MM.1S (cell line): ENCODE measurements at regions not wholly inside any gene's neighbourhood (a gene's known extent, or its start where the extent isn't known, plus 50 kb on each side); places are given as distances from the start of the nearest gene placed in this dataset.

Experiments
- DNase-seq: peaks from one replicate; pipeline ENCODE4 v3.0.0-alpha.2; 2015
- H2AFZ ChIP-seq: fragments of 300-600 bp; sonication (generic); 2 replicates; pipeline ENCODE4 v1.6.0; 2016; ENCODE audit warnings: antibody characterized with exemption, low read length
- H3F3A ChIP-seq: fragments of 300-600 bp; sonication (generic); 2 replicates; pipeline ENCODE4 v1.6.1; 2016; ENCODE audit warnings: mild to moderate bottlenecking, antibody characterized with exemption, low read length, moderate library complexity, mixed read lengths; ENCODE audit not compliant: insufficient read depth
- H3K27ac ChIP-seq: fragments of 300-600 bp; sonication (generic); 2 replicates; pipeline ENCODE4 v1.5.1; 2016; ENCODE audit warnings: mild to moderate bottlenecking, low read length
- H3K27me3 ChIP-seq: fragments of 300-600 bp; sonication (generic); replicated peaks from 2 replicates; pipeline ENCODE4 v1.6.0; 2016; ENCODE audit warnings: low read length; ENCODE audit not compliant: insufficient read depth
- H3K36me3 ChIP-seq: fragments of 300-600 bp; sonication (generic); replicated peaks from 2 replicates; pipeline ENCODE4 v1.6.1; 2016; ENCODE audit warnings: mild to moderate bottlenecking, low read length, mixed read lengths; ENCODE audit not compliant: insufficient read depth
- H3K4me1 ChIP-seq: fragments of 300-600 bp; sonication (generic); 2 replicates; pipeline ENCODE4 v1.6.1; 2016; ENCODE audit warnings: low read length, mixed read lengths
- H3K4me2 ChIP-seq: fragments of 300-600 bp; sonication (generic); 2 replicates; pipeline ENCODE4 v1.6.0; 2016; ENCODE audit warnings: low read depth, low read length
- H3K4me3 ChIP-seq: fragments of 300-600 bp; sonication (generic); 2 replicates; pipeline ENCODE4 v1.5.1; 2016; ENCODE audit warnings: low read length, mixed read lengths
- H3K79me2 ChIP-seq: fragments of 300-600 bp; sonication (generic); 2 replicates; pipeline ENCODE4 v1.6.1; 2016; ENCODE audit warnings: mixed run types, low read length, mixed read lengths
- H3K9ac ChIP-seq: fragments of 300-600 bp; sonication (generic); 2 replicates; pipeline ENCODE4 v1.6.1; 2016; ENCODE audit warnings: low read length, mixed read lengths
- H3K9me2 ChIP-seq: fragments of 300-600 bp; sonication (generic); replicated peaks from 2 replicates; pipeline ENCODE4 v1.6.1; 2016; ENCODE audit warnings: mild to moderate bottlenecking, low read length, mixed read lengths; ENCODE audit not compliant: insufficient read depth
- H3K9me3 ChIP-seq: fragments of 300-600 bp; sonication (generic); replicated peaks from 2 replicates; pipeline ENCODE4 v1.6.1; 2016; ENCODE audit warnings: mild to moderate bottlenecking, low read length, mixed read lengths; ENCODE audit not compliant: insufficient read depth
- H4K20me1 ChIP-seq: fragments of 300-600 bp; sonication (generic); 2 replicates; pipeline ENCODE4 v1.6.1; 2016; ENCODE audit warnings: mild to moderate bottlenecking, low read length, moderate library complexity, mixed read lengths; ENCODE audit not compliant: insufficient read depth
- EZH2 ChIP-seq: fragments of 300-600 bp; sonication (generic); optimal IDR thresholded peaks from 2 replicates; pipeline ENCODE3; 2017; ENCODE audit warnings: low read depth, mild to moderate bottlenecking, antibody characterized with exemption, low read length, mixed read lengths
- EZH2phosphoT487 ChIP-seq: fragments of 300-600 bp; sonication (generic); IDR thresholded peaks from 2 replicates; pipeline ENCODE4 v1.6.1; 2018; ENCODE audit warnings: antibody characterized with exemption, low read length
- TF ChIP-seq, protein P1 (sequence below): fragments of 300-600 bp; sonication (generic); IDR thresholded peaks from 2 replicates; pipeline ENCODE4 v1.5.1; 2016; ENCODE audit warnings: antibody characterized with exemption, low read length, mixed read lengths

DNA sequence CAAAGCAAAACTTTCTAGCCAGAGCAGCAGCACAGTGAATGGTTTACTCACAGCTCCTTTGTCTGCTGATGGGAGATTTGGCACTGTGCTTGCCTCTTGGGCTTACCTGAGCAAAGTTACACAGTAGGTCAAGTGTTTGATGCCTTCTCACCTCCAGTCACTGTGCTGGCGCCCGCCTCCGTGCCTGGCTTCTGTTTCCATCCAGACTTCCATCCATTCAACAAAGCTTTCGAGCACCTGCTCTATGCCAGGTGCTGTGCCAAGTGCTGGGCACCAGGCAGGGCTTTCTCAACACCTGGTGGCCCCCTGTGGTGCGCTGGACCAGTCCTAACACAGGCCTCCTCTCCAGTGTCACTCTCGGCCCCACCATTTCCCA is 199.2 kb upstream of the EEA1 start:
- DNase-seq = no peak
- H2AFZ ChIP-seq = no peak overlapping the region
- peaks cover 25% of the 10 kb centered on the region for H3K4me1 ChIP-seq
- H3K79me2 ChIP-seq = no peaks in the 10 kb centered on the region
- TF ChIP-seq, protein P1, sequence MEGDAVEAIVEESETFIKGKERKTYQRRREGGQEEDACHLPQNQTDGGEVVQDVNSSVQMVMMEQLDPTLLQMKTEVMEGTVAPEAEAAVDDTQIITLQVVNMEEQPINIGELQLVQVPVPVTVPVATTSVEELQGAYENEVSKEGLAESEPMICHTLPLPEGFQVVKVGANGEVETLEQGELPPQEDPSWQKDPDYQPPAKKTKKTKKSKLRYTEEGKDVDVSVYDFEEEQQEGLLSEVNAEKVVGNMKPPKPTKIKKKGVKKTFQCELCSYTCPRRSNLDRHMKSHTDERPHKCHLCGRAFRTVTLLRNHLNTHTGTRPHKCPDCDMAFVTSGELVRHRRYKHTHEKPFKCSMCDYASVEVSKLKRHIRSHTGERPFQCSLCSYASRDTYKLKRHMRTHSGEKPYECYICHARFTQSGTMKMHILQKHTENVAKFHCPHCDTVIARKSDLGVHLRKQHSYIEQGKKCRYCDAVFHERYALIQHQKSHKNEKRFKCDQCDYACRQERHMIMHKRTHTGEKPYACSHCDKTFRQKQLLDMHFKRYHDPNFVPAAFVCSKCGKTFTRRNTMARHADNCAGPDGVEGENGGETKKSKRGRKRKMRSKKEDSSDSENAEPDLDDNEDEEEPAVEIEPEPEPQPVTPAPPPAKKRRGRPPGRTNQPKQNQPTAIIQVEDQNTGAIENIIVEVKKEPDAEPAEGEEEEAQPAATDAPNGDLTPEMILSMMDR = no peak
- no peaks in the 10 kb centered on the region for H3K9me2 ChIP-seq
- no peaks in the 10 kb centered on the region for H3K36me3 ChIP-seq
- no peaks in the 10 kb centered on the region for H4K20me1 ChIP-seq
- H3K4me3 ChIP-seq = no peak overlapping the region
- no peak overlapping the region for H3K27ac ChIP-seq
- no peak overlapping the region for H3K4me2 ChIP-seq
- H3K9me3 ChIP-seq = no peaks in the 10 kb centered on the region
- no peaks in the 10 kb centered on the region for H3K27me3 ChIP-seq
- no peaks in the 10 kb centered on the region for H3F3A ChIP-seq
- H3K9ac ChIP-seq = no peak overlapping the region

DNA sequence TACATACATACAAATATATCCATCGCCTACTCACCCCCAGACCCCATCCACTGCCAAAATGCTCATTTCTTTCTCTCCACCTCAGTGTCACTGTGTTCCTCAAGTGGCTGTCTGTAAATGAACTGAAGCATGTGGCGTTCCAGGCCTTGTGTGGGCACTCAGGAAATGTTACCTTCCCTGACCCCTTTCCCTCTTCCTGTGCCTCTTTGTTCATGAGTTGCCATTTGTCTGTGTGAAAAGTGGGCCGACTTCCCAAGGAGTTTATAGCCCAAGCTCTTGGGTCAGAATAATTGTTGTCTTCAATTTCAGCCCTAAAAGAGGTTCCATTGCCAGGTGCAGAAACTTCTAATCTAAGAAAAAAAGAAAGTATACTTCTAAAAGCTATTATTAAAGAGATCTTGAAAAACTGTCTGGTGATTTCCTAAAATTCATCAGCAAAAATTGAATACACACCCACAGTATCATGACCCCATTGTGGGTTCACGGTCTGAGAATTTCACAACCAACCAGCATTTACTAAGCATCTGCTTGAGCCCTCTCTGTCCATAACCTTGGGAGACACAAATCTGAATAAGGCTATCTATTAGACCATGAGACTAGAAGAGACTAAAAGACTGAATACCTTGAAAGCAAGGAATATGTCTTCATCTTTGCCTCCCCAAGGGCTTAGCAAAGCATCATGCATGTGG is 201.4 kb upstream of the EEA1 start:
- H3K4me1 ChIP-seq = peaks cover 31% of the 10 kb centered on the region

DNA sequence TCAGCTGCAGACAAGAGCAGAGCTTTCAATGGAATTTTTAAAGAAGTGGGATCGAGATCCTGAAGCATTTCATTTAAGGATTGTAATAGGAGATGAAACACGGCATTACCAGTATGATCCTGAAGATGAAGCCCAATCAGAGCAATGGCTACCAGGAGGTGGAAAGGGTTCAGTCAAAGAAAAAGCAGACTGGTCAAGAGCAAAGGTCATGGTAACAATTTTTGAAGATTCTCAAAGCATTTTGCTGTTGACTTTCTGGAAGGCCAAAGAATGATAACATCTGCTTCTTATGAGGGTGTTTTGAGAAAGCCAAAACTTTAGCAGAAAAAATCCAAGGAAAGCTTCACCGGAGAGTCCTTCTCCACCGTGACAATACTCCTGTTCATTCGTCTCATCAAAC is 204.3 kb upstream of the EEA1 start:
- no peaks in the 10 kb centered on the region for H3K27me3 ChIP-seq
- no peak overlapping the region for H3K4me2 ChIP-seq
- no peak for DNase-seq
- no peak overlapping the region for H2AFZ ChIP-seq
- no peak overlapping the region for H3K9ac ChIP-seq
- TF ChIP-seq EZH2phosphoT487 (no peak), EZH2 (no peak)
- H3K36me3 ChIP-seq = no peaks in the 10 kb centered on the region
- H3K4me1 ChIP-seq = peaks cover 32% of the 10 kb centered on the region
- H3K4me3 ChIP-seq = no peak overlapping the region
- H3K79me2 ChIP-seq = no peaks in the 10 kb centered on the region
- H4K20me1 ChIP-seq = no peaks in the 10 kb centered on the region
- no peak overlapping the region for H3K27ac ChIP-seq
- H3K9me3 ChIP-seq = no peaks in the 10 kb centered on the region
- H3K9me2 ChIP-seq = no peaks in the 10 kb centered on the region
- H3F3A ChIP-seq = peaks cover 5% of the 10 kb centered on the region; the same call in 1 of the 2 replicates

More for the DNA sequence above, 201.4 kb upstream of the EEA1 start:
- Histone ChIP-seq H3K79me2 (no peaks in the 10 kb centered on the region), H2AFZ (no peak overlapping the region), H3K27ac (no peak overlapping the region), H4K20me1 (no peaks in the 10 kb centered on the region), H3K9me2 (no peaks in the 10 kb centered on the region), H3K9me3 (no peaks in the 10 kb centered on the region), H3F3A (peaks cover 5% of the 10 kb centered on the region; the same call in 1 of the 2 replicates), H3K27me3 (no peaks in the 10 kb centered on the region), H3K4me2 (no peak overlapping the region), H3K4me3 (no peak overlapping the region), H3K36me3 (no peaks in the 10 kb centered on the region), H3K9ac (no peak overlapping the region)
- DNase-seq = peak; percentile 9
- TF ChIP-seq EZH2 (no peak), EZH2phosphoT487 (no peak)
- TF ChIP-seq, protein P1 = no peak

DNA sequence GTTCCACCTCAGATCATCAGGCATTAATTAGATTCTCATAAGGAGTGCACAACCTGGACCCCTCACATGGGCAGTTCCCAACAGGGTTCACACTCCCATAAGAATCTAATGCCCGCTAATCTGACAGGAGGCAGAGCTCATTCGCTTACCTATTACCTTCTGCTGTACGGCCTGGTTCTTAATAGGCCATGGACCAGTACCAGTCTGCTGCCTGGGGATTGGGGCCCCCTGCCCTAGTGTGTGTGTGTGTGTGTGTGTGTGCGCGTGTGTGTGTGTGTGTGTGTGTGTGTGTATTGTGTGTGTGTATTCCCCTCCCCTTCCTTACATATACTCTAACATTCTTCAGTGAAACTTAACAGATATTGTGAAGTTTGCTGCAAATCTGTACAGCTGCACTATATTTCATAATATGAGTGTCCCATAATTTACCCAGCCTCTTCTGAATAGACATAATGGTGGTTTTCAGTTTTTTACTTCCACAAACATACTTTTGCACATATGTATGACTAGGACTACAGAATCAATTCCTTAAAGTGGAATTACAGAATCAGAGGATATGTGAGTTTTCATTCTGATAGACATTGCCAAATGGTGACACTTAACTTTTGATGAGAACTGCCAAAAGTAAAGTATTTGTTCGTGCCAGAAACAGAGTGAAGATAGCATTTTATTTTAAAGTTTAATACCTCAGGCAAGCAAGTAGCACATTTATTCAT is 205.2 kb upstream of the EEA1 start:
- H3K79me2 ChIP-seq = no peaks in the 10 kb centered on the region
- H3K4me3 ChIP-seq = no peak overlapping the region
- H3F3A ChIP-seq = peaks cover 5% of the 10 kb centered on the region; the same call in 1 of the 2 replicates
- TF ChIP-seq, protein P1 = no peak
- no peak for TF ChIP-seq EZH2phosphoT487
- no peak for TF ChIP-seq EZH2
- H3K9me2 ChIP-seq = no peaks in the 10 kb centered on the region
- no peak for DNase-seq
- no peaks in the 10 kb centered on the region for H3K27me3 ChIP-seq
- H3K4me2 ChIP-seq = peak overlapping the region; percentile 47; the same call in 1 of the 2 replicates
- H2AFZ ChIP-seq = peak overlapping the region; percentile 57; the same call in 1 of the 2 replicates
- H3K9ac ChIP-seq = no peak overlapping the region
- H3K27ac ChIP-seq = no peak overlapping the region
- H4K20me1 ChIP-seq = no peaks in the 10 kb centered on the region
- H3K36me3 ChIP-seq = no peaks in the 10 kb centered on the region
- H3K9me3 ChIP-seq = no peaks in the 10 kb centered on the region
- H3K4me1 ChIP-seq = peaks cover 32% of the 10 kb centered on the region
